Hepatocyte (in vitro differentiated cells): ENCODE measurements at regions not wholly inside any gene's neighbourhood (a gene's known extent, or its start where the extent isn't known, plus 50 kb on each side); places are given as distances from the start of the nearest gene placed in this dataset.

Experiments
- DNase-seq: peaks from one replicate; pipeline ENCODE4 v3.0.0-alpha.2; 2016; ENCODE audit warnings: low spot score
- H2AFZ ChIP-seq: fragments of 200-600 bp; sonication (generic); 2 replicates; pipeline ENCODE4 v1.6.0; 2016; ENCODE audit warnings: antibody characterized with exemption, mild to moderate bottlenecking
- H3K27ac ChIP-seq: fragments of 200-600 bp; sonication (generic); 2 replicates; pipeline ENCODE4 v1.5.1; 2016; ENCODE audit warnings: mild to moderate bottlenecking
- H3K27me3 ChIP-seq: fragments of 200-600 bp; sonication (generic); 2 replicates; pipeline ENCODE4 v1.6.1; 2016
- H3K36me3 ChIP-seq: fragments of 200-600 bp; sonication (generic); replicated peaks from 2 replicates; pipeline ENCODE4 v1.5.1; 2016; ENCODE audit warnings: low read depth; ENCODE audit not compliant: insufficient read depth
- H3K4me1 ChIP-seq: fragments of 200-600 bp; sonication (generic); 2 replicates; pipeline ENCODE4 v1.5.1; 2016; ENCODE audit warnings: mild to moderate bottlenecking, moderate library complexity; ENCODE audit not compliant: insufficient read depth
- H3K4me2 ChIP-seq: fragments of 200-600 bp; sonication (generic); 2 replicates; pipeline ENCODE4 v1.6.0; 2016
- H3K4me3 ChIP-seq: fragments of 200-600 bp; sonication (generic); 2 replicates; pipeline ENCODE4 v1.5.1; 2016; ENCODE audit warnings: mild to moderate bottlenecking
- H3K79me2 ChIP-seq: fragments of 200-600 bp; sonication (generic); 2 replicates; pipeline ENCODE4 v1.6.0; 2017; ENCODE audit warnings: mild to moderate bottlenecking
- H3K9me2 ChIP-seq: fragments of 200-600 bp; sonication (generic); replicated peaks from 2 replicates; pipeline ENCODE4 v1.6.0; 2017; ENCODE audit warnings: mild to moderate bottlenecking; ENCODE audit not compliant: insufficient read depth
- H3K9me3 ChIP-seq: fragments of 200-600 bp; sonication (generic); 2 replicates; pipeline ENCODE4 v1.5.1; 2016; ENCODE audit warnings: low read depth, mild to moderate bottlenecking
- H4K20me1 ChIP-seq: fragments of 200-600 bp; sonication (generic); 2 replicates; pipeline ENCODE4 v1.6.0; 2016; ENCODE audit warnings: mild to moderate bottlenecking; ENCODE audit not compliant: insufficient read depth, poor library complexity, severe bottlenecking
- EZH2 ChIP-seq: fragments of 200-600 bp; sonication (generic); IDR thresholded peaks from 2 replicates; pipeline ENCODE4 v1.6.1; 2016; ENCODE audit warnings: antibody characterized with exemption, mild to moderate bottlenecking, borderline replicate concordance
- EZH2phosphoT487 ChIP-seq: fragments of 200-600 bp; sonication (generic); IDR thresholded peaks from one replicate; pipeline ENCODE4 v1.6.1; 2018; ENCODE audit warnings: antibody characterized with exemption, mild to moderate bottlenecking, low read depth, moderate library complexity; ENCODE audit not compliant: unreplicated experiment, severe bottlenecking
- WGBS: methylation state at CpG from one replicate; pipeline ENCODE4 v1.1.6; 2016; ENCODE audit warnings: low lambda C conversion rate; ENCODE audit errors: missing lambda C conversion rate; 5-methylcytosine and 5-hydroxymethylcytosine counted together
- TF ChIP-seq, protein P1 (sequence below): fragments of 200-600 bp; sonication (generic); IDR thresholded peaks from 2 replicates; pipeline ENCODE4 v1.5.1; 2016; ENCODE audit warnings: antibody characterized with exemption, mild to moderate bottlenecking; ENCODE audit not compliant: poor library complexity

GRCh38 chr2:18403921-18404522 is 156.4 kb downstream of the RDH14 start:
- no peaks in the 10 kb centered on the region for H3K9me3 ChIP-seq
- WGBS: 46% methylated on average over 4 of the region's 4 CpGs
- H3K4me3 ChIP-seq: no peak overlapping the region
- no peaks in the 10 kb centered on the region for H3K27me3 ChIP-seq
- peaks cover 8% of the 10 kb centered on the region for H3K4me1 ChIP-seq
- H4K20me1 ChIP-seq: no peaks in the 10 kb centered on the region
- TF ChIP-seq EZH2: no peak
- no peak for TF ChIP-seq EZH2phosphoT487
- TF ChIP-seq, protein P1, sequence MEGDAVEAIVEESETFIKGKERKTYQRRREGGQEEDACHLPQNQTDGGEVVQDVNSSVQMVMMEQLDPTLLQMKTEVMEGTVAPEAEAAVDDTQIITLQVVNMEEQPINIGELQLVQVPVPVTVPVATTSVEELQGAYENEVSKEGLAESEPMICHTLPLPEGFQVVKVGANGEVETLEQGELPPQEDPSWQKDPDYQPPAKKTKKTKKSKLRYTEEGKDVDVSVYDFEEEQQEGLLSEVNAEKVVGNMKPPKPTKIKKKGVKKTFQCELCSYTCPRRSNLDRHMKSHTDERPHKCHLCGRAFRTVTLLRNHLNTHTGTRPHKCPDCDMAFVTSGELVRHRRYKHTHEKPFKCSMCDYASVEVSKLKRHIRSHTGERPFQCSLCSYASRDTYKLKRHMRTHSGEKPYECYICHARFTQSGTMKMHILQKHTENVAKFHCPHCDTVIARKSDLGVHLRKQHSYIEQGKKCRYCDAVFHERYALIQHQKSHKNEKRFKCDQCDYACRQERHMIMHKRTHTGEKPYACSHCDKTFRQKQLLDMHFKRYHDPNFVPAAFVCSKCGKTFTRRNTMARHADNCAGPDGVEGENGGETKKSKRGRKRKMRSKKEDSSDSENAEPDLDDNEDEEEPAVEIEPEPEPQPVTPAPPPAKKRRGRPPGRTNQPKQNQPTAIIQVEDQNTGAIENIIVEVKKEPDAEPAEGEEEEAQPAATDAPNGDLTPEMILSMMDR: no peak
- no peaks in the 10 kb centered on the region for H3K36me3 ChIP-seq
- no peak for DNase-seq
- H3K27ac ChIP-seq: peak overlapping the region; percentile 65
- no peak overlapping the region for H2AFZ ChIP-seq
- no peaks in the 10 kb centered on the region for H3K9me2 ChIP-seq
- H3K4me2 ChIP-seq: peak overlapping the region; percentile 31
- no peaks in the 10 kb centered on the region for H3K79me2 ChIP-seq

- Histone ChIP-seq H3K9me3 (no peaks in the 10 kb centered on the region), H3K4me3 (no peak overlapping the region), H3K4me1 (peaks cover 8% of the 10 kb centered on the region), H3K27ac (no peak overlapping the region), H3K27me3 (no peaks in the 10 kb centered on the region), H4K20me1 (no peaks in the 10 kb centered on the region), H3K79me2 (no peaks in the 10 kb centered on the region), H3K4me2 (no peak overlapping the region), H3K9me2 (no peaks in the 10 kb centered on the region), H3K36me3 (no peaks in the 10 kb centered on the region), H2AFZ (no peak overlapping the region)
- TF ChIP-seq EZH2phosphoT487 (no peak), EZH2 (no peak)
- TF ChIP-seq, protein P1: no peak
- 55% methylated on average over 2 of the region's 2 CpGs for WGBS
- no peak for DNase-seq
Measured at GRCh38 chr2:18402831-18403230, 157.6 kb downstream of the RDH14 start.

DNA sequence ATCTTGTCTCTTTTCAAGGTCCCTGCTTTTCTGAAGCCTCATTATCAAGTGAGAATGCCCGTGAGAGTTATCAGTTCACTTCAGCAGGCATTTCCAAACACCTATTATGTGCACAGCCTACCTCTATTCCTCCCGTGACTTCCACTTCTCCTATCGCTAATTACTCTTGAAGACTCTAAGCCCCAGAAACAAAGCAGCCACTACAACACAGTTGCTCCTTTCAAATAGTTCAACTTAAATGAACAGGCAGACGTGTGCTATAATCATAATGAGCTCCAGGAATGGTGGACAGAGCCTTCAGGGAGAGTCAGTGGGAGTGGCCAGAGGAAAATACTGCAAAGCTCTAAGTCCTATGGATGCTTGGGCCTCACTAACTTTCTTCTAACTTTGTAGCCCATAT is 159.0 kb downstream of the RDH14 start:
- no peaks in the 10 kb centered on the region for H3K79me2 ChIP-seq
- H3K36me3 ChIP-seq: no peaks in the 10 kb centered on the region
- H3K4me1 ChIP-seq: peaks cover 8% of the 10 kb centered on the region
- no peaks in the 10 kb centered on the region for H3K27me3 ChIP-seq
- H3K9me2 ChIP-seq: no peaks in the 10 kb centered on the region
- no peak overlapping the region for H2AFZ ChIP-seq
- no peak overlapping the region for H3K27ac ChIP-seq
- no peak overlapping the region for H3K4me3 ChIP-seq
- H3K9me3 ChIP-seq: no peaks in the 10 kb centered on the region
- no peak overlapping the region for H3K4me2 ChIP-seq
- WGBS: 54% methylated on average over 4 of the region's 4 CpGs
- no peaks in the 10 kb centered on the region for H4K20me1 ChIP-seq
- TF ChIP-seq, protein P1: no peak
- TF ChIP-seq EZH2phosphoT487: no peak
- DNase-seq: no peak
